Mucosa of rectum (tissue), 2 donors: ENCODE measurements at regions not wholly inside any gene's neighbourhood (a gene's known extent, or its start where the extent isn't known, plus 50 kb on each side); places are given as distances from the start of the nearest gene placed in this dataset.

Source experiments
- H3K27ac ChIP-seq, 2 donors: one replicate each; pipeline ENCODE4 v1.7.0; 2013; ENCODE audit warnings: inconsistent platforms in 2 of 2, low read depth in 2 of 2, low read length in 2 of 2
- H3K27me3 ChIP-seq, 2 donors: one replicate each; pipeline ENCODE4 v1.7.0; 2013; ENCODE audit warnings: low read length in 2 of 2; ENCODE audit not compliant: control insufficient read depth in 2 of 2, insufficient read depth in 2 of 2
- H3K36me3 ChIP-seq, 2 donors: one replicate each; pipeline ENCODE4 v1.7.0; 2013; ENCODE audit warnings: low read length in 2 of 2; ENCODE audit not compliant: control insufficient read depth in 2 of 2, insufficient read depth in 2 of 2
- H3K4me1 ChIP-seq, 2 donors: one replicate each; pipeline ENCODE4 v1.7.0; 2013; ENCODE audit warnings: low read length in 2 of 2, mild to moderate bottlenecking in 1 of 2; ENCODE audit not compliant: control insufficient read depth in 2 of 2, insufficient read depth in 2 of 2
- H3K4me3 ChIP-seq, 2 donors: one replicate each; pipeline ENCODE4 v1.7.0; 2013; ENCODE audit warnings: low read length in 2 of 2
- H3K9ac ChIP-seq, 2 donors: one replicate each; pipeline ENCODE4 v1.7.0; 2013; ENCODE audit warnings: low read length in 2 of 2, low read depth in 1 of 2, mild to moderate bottlenecking in 1 of 2
- H3K9me3 ChIP-seq, 2 donors: one replicate each; pipeline ENCODE4 v1.7.0; 2013; ENCODE audit warnings: low read length in 2 of 2; ENCODE audit not compliant: control insufficient read depth in 2 of 2
- donor health status: healthy.
- donor health status: Normal muscosa, but diverticular disease.

GRCh38 chr4:14592950-14593349 lies 409.3 kb upstream of the CPEB2 start:
- H3K4me1 ChIP-seq = no peaks in the 10 kb centered on the region
- H3K36me3 ChIP-seq = no peaks in the 10 kb centered on the region
- no peaks in the 10 kb centered on the region for H3K9me3 ChIP-seq
- H3K9ac ChIP-seq = no peak overlapping the region
- no peak overlapping the region for H3K4me3 ChIP-seq
- H3K27me3 ChIP-seq = no peaks in the 10 kb centered on the region
- H3K27ac ChIP-seq = no peak overlapping the region

- Histone ChIP-seq H3K4me1 (no peaks in the 10 kb centered on the region), H3K36me3 (no peaks in the 10 kb centered on the region), H3K9ac (no peak overlapping the region), H3K4me3 (no peak overlapping the region), H3K27me3 (no peaks in the 10 kb centered on the region), H3K27ac (no peak overlapping the region), H3K9me3 (peaks cover 0 to 3% of the 10 kb centered on the region in 2 donors)
Measured at GRCh38 chr4:14596028-14596427, 406.3 kb upstream of the CPEB2 start.

- no peaks in the 10 kb centered on the region for H3K4me1 ChIP-seq
- H3K27ac ChIP-seq = no peak overlapping the region
Measured at GRCh38 chr4:14596437-14596836, 405.8 kb upstream of the CPEB2 start.

GRCh38 chr4:14596904-14597303 lies 405.4 kb upstream of the CPEB2 start:
- no peaks in the 10 kb centered on the region for H3K27me3 ChIP-seq
- no peak overlapping the region for H3K27ac ChIP-seq
- no peaks in the 10 kb centered on the region for H3K36me3 ChIP-seq
- peaks cover 0 to 3% of the 10 kb centered on the region in 2 donors for H3K9me3 ChIP-seq
- H3K9ac ChIP-seq = no peak overlapping the region
- H3K4me1 ChIP-seq = no peaks in the 10 kb centered on the region
- no peak overlapping the region for H3K4me3 ChIP-seq

More at GRCh38 chr4:14596437-14596836, 405.8 kb upstream of the CPEB2 start:
- Histone ChIP-seq H3K27me3 (no peaks in the 10 kb centered on the region), H3K36me3 (no peaks in the 10 kb centered on the region), H3K4me3 (no peak overlapping the region), H3K9ac (no peak overlapping the region), H3K9me3 (peaks cover 0 to 3% of the 10 kb centered on the region in 2 donors)

GRCh38 chr4:14602206-14602605 lies 400.1 kb upstream of the CPEB2 start:
- Histone ChIP-seq H3K4me1 (no peaks in the 10 kb centered on the region), H3K27me3 (no peaks in the 10 kb centered on the region), H3K4me3 (no peak overlapping the region), H3K9ac (no peak overlapping the region), H3K9me3 (peaks cover 0 to 3% of the 10 kb centered on the region in 2 donors), H3K36me3 (no peaks in the 10 kb centered on the region), H3K27ac (no peak overlapping the region)

GRCh38 chr4:14607001-14607400 lies 395.3 kb upstream of the CPEB2 start:
- H3K27ac ChIP-seq = no peak overlapping the region
- no peak overlapping the region for H3K4me3 ChIP-seq
- H3K9ac ChIP-seq = no peak overlapping the region
- no peaks in the 10 kb centered on the region for H3K4me1 ChIP-seq
- H3K27me3 ChIP-seq = no peaks in the 10 kb centered on the region
- H3K36me3 ChIP-seq = no peaks in the 10 kb centered on the region
- H3K9me3 ChIP-seq = no peaks in the 10 kb centered on the region

GRCh38 chr4:14607578-14607977 lies 394.7 kb upstream of the CPEB2 start:
- H3K4me3 ChIP-seq = no peak overlapping the region
- H3K27me3 ChIP-seq = no peaks in the 10 kb centered on the region
- no peaks in the 10 kb centered on the region for H3K4me1 ChIP-seq
- no peaks in the 10 kb centered on the region for H3K9me3 ChIP-seq
- no peak overlapping the region for H3K9ac ChIP-seq
- no peaks in the 10 kb centered on the region for H3K36me3 ChIP-seq
- no peak overlapping the region for H3K27ac ChIP-seq

GRCh38 chr4:14608630-14609029 lies 393.7 kb upstream of the CPEB2 start:
- H3K27me3 ChIP-seq = no peaks in the 10 kb centered on the region
- H3K27ac ChIP-seq = no peak overlapping the region
- no peaks in the 10 kb centered on the region for H3K4me1 ChIP-seq
- no peaks in the 10 kb centered on the region for H3K9me3 ChIP-seq
- H3K9ac ChIP-seq = no peak overlapping the region
- H3K36me3 ChIP-seq = no peaks in the 10 kb centered on the region
- H3K4me3 ChIP-seq = no peak overlapping the region

GRCh38 chr4:14614840-14615239 lies 387.4 kb upstream of the CPEB2 start:
- no peaks in the 10 kb centered on the region for H3K27me3 ChIP-seq
- no peaks in the 10 kb centered on the region for H3K4me1 ChIP-seq
- no peak overlapping the region for H3K27ac ChIP-seq
- no peak overlapping the region for H3K9ac ChIP-seq
- H3K4me3 ChIP-seq = no peak overlapping the region
- no peaks in the 10 kb centered on the region for H3K9me3 ChIP-seq
- H3K36me3 ChIP-seq = no peaks in the 10 kb centered on the region

- H3K36me3 ChIP-seq = no peaks in the 10 kb centered on the region
- H3K27ac ChIP-seq = no peak overlapping the region
- no peaks in the 10 kb centered on the region for H3K9me3 ChIP-seq
- H3K4me1 ChIP-seq = no peaks in the 10 kb centered on the region
- H3K27me3 ChIP-seq = no peaks in the 10 kb centered on the region
- no peak overlapping the region for H3K9ac ChIP-seq
- no peak overlapping the region for H3K4me3 ChIP-seq
Measured at GRCh38 chr4:14615671-14616070, 386.6 kb upstream of the CPEB2 start.

- no peaks in the 10 kb centered on the region for H3K4me1 ChIP-seq
- H3K4me3 ChIP-seq = no peak overlapping the region
- H3K36me3 ChIP-seq = no peaks in the 10 kb centered on the region
- no peak overlapping the region for H3K9ac ChIP-seq
- H3K27ac ChIP-seq = no peak overlapping the region
- H3K27me3 ChIP-seq = no peaks in the 10 kb centered on the region
- H3K9me3 ChIP-seq = no peaks in the 10 kb centered on the region
Measured at GRCh38 chr4:14620567-14621141, 381.6 kb upstream of the CPEB2 start.
